HEK293T (cell line): ENCODE measurements at regions not wholly inside any gene's neighbourhood (a gene's known extent, or its start where the extent isn't known, plus 50 kb on each side); places are given as distances from the start of the nearest gene placed in this dataset.

Experiments
- CTCF ChIA-PET: fragments of 350-600 bp; formaldehyde crosslinking; extraction: SDS; loops from one replicate; lab custom pipeline; 2021; ENCODE audit warnings: antibody characterized with exemption, inconsistent platforms; lab: Yijun Ruan, JAX
- POLR2A ChIA-PET: fragments of 350-600 bp; formaldehyde crosslinking; extraction: SDS; loops from one replicate; lab custom pipeline; 2020; ENCODE audit warnings: antibody characterized with exemption, inconsistent platforms; lab: Yijun Ruan, JAX
- DNase-seq: peaks from one replicate; pipeline ENCODE4 v3.0.0; 2012; ENCODE audit warnings: mixed read lengths; ENCODE audit errors: extremely low spot score
- ARNT ChIP-seq: fragments of 450-650 bp; IDR thresholded peaks from 2 replicates; pipeline ENCODE4 v1.6.1; 2017; ENCODE audit warnings: mild to moderate bottlenecking
- BHLHE40 ChIP-seq: fragments of 450-650 bp; IDR thresholded peaks from 2 replicates; pipeline ENCODE4 v1.6.1; 2016; ENCODE audit warnings: mild to moderate bottlenecking, moderate library complexity, borderline replicate concordance
- CTBP1 ChIP-seq: fragments of 450-650 bp; IDR thresholded peaks from 2 replicates; pipeline ENCODE4 v1.6.1; 2016; ENCODE audit warnings: borderline replicate concordance
- ELF4 ChIP-seq: fragments of 450-650 bp; IDR thresholded peaks from 2 replicates; pipeline ENCODE4 v1.6.1; 2017; ENCODE audit warnings: antibody characterized with exemption
- FOXA1 ChIP-seq: fragments of 450-650 bp; IDR thresholded peaks from 2 replicates; pipeline ENCODE4 v1.6.1; 2016; ENCODE audit warnings: mild to moderate bottlenecking
- FOXK2 ChIP-seq: fragments of 450-650 bp; IDR thresholded peaks from 2 replicates; pipeline ENCODE4 v1.6.1; 2016; ENCODE audit warnings: mild to moderate bottlenecking
- FOXM1 ChIP-seq: fragments of 450-650 bp; IDR thresholded peaks from 2 replicates; pipeline ENCODE4 v1.6.1; 2017; ENCODE audit warnings: mild to moderate bottlenecking, borderline replicate concordance
- HDGF ChIP-seq: fragments of 450-650 bp; IDR thresholded peaks from 2 replicates; pipeline ENCODE4 v1.6.1; 2017; ENCODE audit warnings: antibody characterized with exemption, borderline replicate concordance
- L3MBTL2 ChIP-seq: fragments of 450-650 bp; conservative IDR thresholded peaks from 2 replicates; pipeline ENCODE4 v1.6.1; 2016; ENCODE audit warnings: mild to moderate bottlenecking
- LEF1 ChIP-seq: fragments of 450-650 bp; IDR thresholded peaks from 2 replicates; pipeline ENCODE4 v1.6.1; 2017; ENCODE audit warnings: mild to moderate bottlenecking, borderline replicate concordance
- NFRKB ChIP-seq: fragments of 450-650 bp; IDR thresholded peaks from 2 replicates; pipeline ENCODE4 v1.6.1; 2016; ENCODE audit warnings: mild to moderate bottlenecking, moderate library complexity
- PKNOX1 ChIP-seq: fragments of 450-650 bp; IDR thresholded peaks from 2 replicates; pipeline ENCODE4 v1.6.1; 2016
- SP1 ChIP-seq: fragments of 450-650 bp; IDR thresholded peaks from 2 replicates; pipeline ENCODE4 v1.6.1; 2017
- SUZ12 ChIP-seq: fragments of 450-650 bp; IDR thresholded peaks from 2 replicates; pipeline ENCODE4 v1.6.1; 2016; ENCODE audit warnings: mild to moderate bottlenecking
- TARDBP ChIP-seq: fragments of 450-650 bp; IDR thresholded peaks from 2 replicates; pipeline ENCODE4 v1.6.1; 2016
- ZNF384 ChIP-seq: fragments of 450-650 bp; IDR thresholded peaks from 2 replicates; pipeline ENCODE4 v1.6.1; 2016

- CTCF ChIA-PET = interaction anchor here (0.6 kb wide), 1 partner anchor 17 kb away, joined by 3 read pairs; no protein-coding TSS in a partner anchor
- DNase-seq = no peak
- POLR2A ChIA-PET = no interaction called here
- TF ChIP-seq SUZ12 (no peak), FOXM1 (no peak), CTBP1 (no peak), HDGF (no peak), BHLHE40 (no peak), ELF4 (no peak), LEF1 (no peak), ZNF384 (no peak), L3MBTL2 (no peak), PKNOX1 (no peak), NFRKB (no peak), SP1 (no peak), FOXA1 (no peak), TARDBP (no peak)
Measured at GRCh38 chr10:28875549-28876081, 198.3 kb downstream of the BAMBI start.

- CTCF ChIA-PET = interaction anchor here (0.7 kb wide), 1 partner anchor 216 kb away, joined by 3 read pairs; no protein-coding TSS in a partner anchor
- POLR2A ChIA-PET = no interaction called here
Measured at GRCh38 chr10:28878236-28878970, 201.1 kb downstream of the BAMBI start.

GRCh38 chr10:28879246-28879645 lies 201.9 kb downstream of the BAMBI start:
- POLR2A ChIA-PET = no interaction called here
- no peak for DNase-seq
- CTCF ChIA-PET = interaction anchor here (0.7 kb wide), 1 partner anchor 217 kb away, joined by 3 read pairs; no protein-coding TSS in a partner anchor
- TF ChIP-seq SUZ12 (no peak), BHLHE40 (no peak), CTBP1 (no peak), HDGF (no peak), NFRKB (no peak), L3MBTL2 (no peak), ZNF384 (no peak), SP1 (no peak), ARNT (no peak), FOXK2 (no peak), TARDBP (no peak), PKNOX1 (no peak), FOXA1 (no peak), ELF4 (no peak), FOXM1 (no peak), LEF1 (no peak)

More at GRCh38 chr10:28878236-28878970, 201.1 kb downstream of the BAMBI start:
- no peak for TF ChIP-seq BHLHE40
- TF ChIP-seq ARNT = no peak
- DNase-seq = no peak

GRCh38 chr10:28879875-28880682 lies 202.8 kb downstream of the BAMBI start:
- ChIA-PET CTCF (no interaction called here), POLR2A (no interaction called here)
- DNase-seq = no peak

GRCh38 chr10:28880683-28880950 lies 203.3 kb downstream of the BAMBI start:
- TF ChIP-seq SUZ12 = no peak
- ChIA-PET POLR2A (no interaction called here), CTCF (no interaction called here)
- no peak for DNase-seq

More at GRCh38 chr10:28879875-28880682, 202.8 kb downstream of the BAMBI start:
- TF ChIP-seq L3MBTL2 = no peak
- no peak for TF ChIP-seq ARNT
- no peak for TF ChIP-seq SUZ12
- no peak for TF ChIP-seq HDGF
- no peak for TF ChIP-seq NFRKB
- no peak for TF ChIP-seq PKNOX1
- no peak for TF ChIP-seq LEF1
- no peak for TF ChIP-seq FOXM1
- TF ChIP-seq ZNF384 = no peak

- no peak for DNase-seq
- POLR2A ChIA-PET = no interaction called here
- TF ChIP-seq LEF1 = no peak
- CTCF ChIA-PET = no interaction called here
Measured at GRCh38 chr10:28881171-28881882, 204.0 kb downstream of the BAMBI start.
